GM23338 (cell line): ENCODE measurements at regions not wholly inside any gene's neighbourhood (a gene's known extent, or its start where the extent isn't known, plus 50 kb on each side); places are given as distances from the start of the nearest gene placed in this dataset.

ENCODE experiments used
- ETS1 ChIP-seq: IDR thresholded peaks from 2 replicates; pipeline ENCODE4 v1.6.1; 2016; ENCODE audit warnings: antibody characterized with exemption
- EZH2phosphoT487 ChIP-seq: fragments of 200-600 bp; sonication (generic); IDR thresholded peaks from one replicate; pipeline ENCODE4 v1.8.1; 2018; ENCODE audit warnings: antibody characterized with exemption; ENCODE audit not compliant: unreplicated experiment
- JUNB ChIP-seq: IDR thresholded peaks from one replicate; pipeline ENCODE4 v1.6.1; 2016; ENCODE audit warnings: antibody characterized with exemption; ENCODE audit not compliant: unreplicated experiment
- REST ChIP-seq: IDR thresholded peaks from one replicate; pipeline ENCODE4 v1.6.1; 2018; ENCODE audit warnings: antibody characterized with exemption; ENCODE audit not compliant: unreplicated experiment
- TF ChIP-seq, protein P1 (sequence below): fragments of 250-450 bp; sonication (Bioruptor Pico); IDR thresholded peaks from 2 replicates; pipeline ENCODE4 v1.5.0; 2020; ENCODE audit warnings: mild to moderate bottlenecking, moderate library complexity

DNA sequence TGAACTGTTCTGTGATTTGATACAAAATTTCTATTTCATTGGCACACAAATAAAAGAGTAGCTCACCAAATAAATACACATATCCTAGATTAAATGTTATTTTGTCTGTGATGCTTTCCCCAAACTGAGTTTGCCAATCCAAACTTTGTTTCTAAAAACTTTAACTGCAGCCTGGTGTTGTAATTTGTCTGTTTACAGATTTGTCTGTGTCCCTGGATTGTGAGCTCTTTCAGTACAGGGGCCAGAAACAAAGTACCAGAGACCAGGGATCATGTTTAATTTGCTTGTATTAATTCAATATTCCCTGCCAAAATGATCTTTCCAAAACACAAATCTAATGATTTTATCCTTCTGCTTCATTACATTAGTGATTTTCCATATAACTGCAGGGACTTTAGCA is 1044.6 kb upstream of the GJE1 start (continued):
- TF ChIP-seq, protein P1, sequence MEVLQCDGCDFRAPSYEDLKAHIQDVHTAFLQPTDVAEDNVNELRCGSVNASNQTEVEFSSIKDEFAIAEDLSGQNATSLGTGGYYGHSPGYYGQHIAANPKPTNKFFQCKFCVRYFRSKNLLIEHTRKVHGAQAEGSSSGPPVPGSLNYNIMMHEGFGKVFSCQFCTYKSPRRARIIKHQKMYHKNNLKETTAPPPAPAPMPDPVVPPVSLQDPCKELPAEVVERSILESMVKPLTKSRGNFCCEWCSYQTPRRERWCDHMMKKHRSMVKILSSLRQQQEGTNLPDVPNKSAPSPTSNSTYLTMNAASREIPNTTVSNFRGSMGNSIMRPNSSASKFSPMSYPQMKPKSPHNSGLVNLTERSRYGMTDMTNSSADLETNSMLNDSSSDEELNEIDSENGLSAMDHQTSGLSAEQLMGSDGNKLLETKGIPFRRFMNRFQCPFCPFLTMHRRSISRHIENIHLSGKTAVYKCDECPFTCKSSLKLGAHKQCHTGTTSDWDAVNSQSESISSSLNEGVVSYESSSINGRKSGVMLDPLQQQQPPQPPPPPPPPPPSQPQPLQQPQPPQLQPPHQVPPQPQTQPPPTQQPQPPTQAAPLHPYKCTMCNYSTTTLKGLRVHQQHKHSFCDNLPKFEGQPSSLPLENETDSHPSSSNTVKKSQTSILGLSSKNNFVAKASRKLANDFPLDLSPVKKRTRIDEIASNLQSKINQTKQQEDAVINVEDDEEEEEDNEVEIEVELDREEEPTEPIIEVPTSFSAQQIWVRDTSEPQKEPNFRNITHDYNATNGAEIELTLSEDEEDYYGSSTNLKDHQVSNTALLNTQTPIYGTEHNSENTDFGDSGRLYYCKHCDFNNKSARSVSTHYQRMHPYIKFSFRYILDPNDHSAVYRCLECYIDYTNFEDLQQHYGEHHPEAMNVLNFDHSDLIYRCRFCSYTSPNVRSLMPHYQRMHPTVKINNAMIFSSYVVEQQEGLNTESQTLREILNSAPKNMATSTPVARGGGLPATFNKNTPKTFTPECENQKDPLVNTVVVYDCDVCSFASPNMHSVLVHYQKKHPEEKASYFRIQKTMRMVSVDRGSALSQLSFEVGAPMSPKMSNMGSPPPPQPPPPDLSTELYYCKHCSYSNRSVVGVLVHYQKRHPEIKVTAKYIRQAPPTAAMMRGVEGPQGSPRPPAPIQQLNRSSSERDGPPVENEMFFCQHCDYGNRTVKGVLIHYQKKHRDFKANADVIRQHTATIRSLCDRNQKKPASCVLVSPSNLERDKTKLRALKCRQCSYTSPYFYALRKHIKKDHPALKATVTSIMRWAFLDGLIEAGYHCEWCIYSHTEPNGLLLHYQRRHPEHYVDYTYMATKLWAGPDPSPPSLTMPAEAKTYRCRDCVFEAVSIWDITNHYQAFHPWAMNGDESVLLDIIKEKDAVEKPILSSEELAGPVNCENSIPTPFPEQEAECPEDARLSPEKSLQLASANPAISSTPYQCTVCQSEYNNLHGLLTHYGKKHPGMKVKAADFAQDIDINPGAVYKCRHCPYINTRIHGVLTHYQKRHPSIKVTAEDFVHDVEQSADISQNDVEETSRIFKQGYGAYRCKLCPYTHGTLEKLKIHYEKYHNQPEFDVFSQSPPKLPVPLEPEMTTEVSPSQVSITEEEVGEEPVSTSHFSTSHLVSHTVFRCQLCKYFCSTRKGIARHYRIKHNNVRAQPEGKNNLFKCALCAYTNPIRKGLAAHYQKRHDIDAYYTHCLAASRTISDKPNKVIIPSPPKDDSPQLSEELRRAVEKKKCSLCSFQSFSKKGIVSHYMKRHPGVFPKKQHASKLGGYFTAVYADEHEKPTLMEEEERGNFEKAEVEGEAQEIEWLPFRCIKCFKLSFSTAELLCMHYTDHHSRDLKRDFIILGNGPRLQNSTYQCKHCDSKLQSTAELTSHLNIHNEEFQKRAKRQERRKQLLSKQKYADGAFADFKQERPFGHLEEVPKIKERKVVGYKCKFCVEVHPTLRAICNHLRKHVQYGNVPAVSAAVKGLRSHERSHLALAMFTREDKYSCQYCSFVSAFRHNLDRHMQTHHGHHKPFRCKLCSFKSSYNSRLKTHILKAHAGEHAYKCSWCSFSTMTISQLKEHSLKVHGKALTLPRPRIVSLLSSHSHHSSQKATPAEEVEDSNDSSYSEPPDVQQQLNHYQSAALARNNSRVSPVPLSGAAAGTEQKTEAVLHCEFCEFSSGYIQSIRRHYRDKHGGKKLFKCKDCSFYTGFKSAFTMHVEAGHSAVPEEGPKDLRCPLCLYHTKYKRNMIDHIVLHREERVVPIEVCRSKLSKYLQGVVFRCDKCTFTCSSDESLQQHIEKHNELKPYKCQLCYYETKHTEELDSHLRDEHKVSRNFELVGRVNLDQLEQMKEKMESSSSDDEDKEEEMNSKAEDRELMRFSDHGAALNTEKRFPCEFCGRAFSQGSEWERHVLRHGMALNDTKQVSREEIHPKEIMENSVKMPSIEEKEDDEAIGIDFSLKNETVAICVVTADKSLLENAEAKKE (CRISPR knock-in tag), result no peak
- no peak for TF ChIP-seq REST
- TF ChIP-seq JUNB, result no peak
- no peak for TF ChIP-seq EZH2phosphoT487
- TF ChIP-seq ETS1, result no peak
